B cell (primary cell): ENCODE measurements at regions not wholly inside any gene's neighbourhood (a gene's known extent, or its start where the extent isn't known, plus 50 kb on each side); places are given as distances from the start of the nearest gene placed in this dataset.

Experiments
- ATAC-seq: fragments of 200-7000 bp; cut with Tn5 transposase; one replicate; pipeline ENCODE4 v1.10.0; 2021; ENCODE audit warnings: low read depth, mild to moderate bottlenecking, moderate number of reproducible peaks, moderate library complexity
- CTCF ChIA-PET: fragments of 350-600 bp; sonication (Branson Sonifier 250); formaldehyde crosslinking; loops from one replicate; lab custom pipeline; 2021; ENCODE audit warnings: antibody characterized with exemption, inconsistent platforms; lab: Charles Lee
- POLR2A ChIA-PET: fragments of 350-600 bp; sonication (Branson Sonifier 250); formaldehyde crosslinking; loops from one replicate; lab custom pipeline; 2021; ENCODE audit warnings: antibody characterized with exemption; lab: Charles Lee
- DNase-seq: peaks from one replicate; pipeline ENCODE4 v3.0.0; 2013
- H2AFZ ChIP-seq: 2 replicates; pipeline ENCODE4 v1.6.1; 2012; ENCODE audit warnings: mild to moderate bottlenecking, low read depth, low read length; ENCODE audit not compliant: insufficient read depth, poor library complexity, severe bottlenecking
- H3K27ac ChIP-seq, 2 donors: 1 replicate in 1 of 2; 2 replicates in 1 of 2; pipeline ENCODE4 v1.5.1; 2012 to 2013; ENCODE audit warnings: low read length in 2 of 2, mild to moderate bottlenecking in 2 of 2, moderate library complexity in 1 of 2
- H3K27me3 ChIP-seq, 4 experiments: fragments of 200-600 bp in 1 of 4; sonication (generic) in 1 of 4; replicated peaks in 1 of 4; 1 replicate in 2 of 4; 2 replicates in 2 of 4; pipeline versions ENCODE4 v1.6.1 to v1.7.0; 2013 to 2016; ENCODE audit warnings: low read length in 3 of 4, mild to moderate bottlenecking in 2 of 4, mixed read lengths in 1 of 4, moderate library complexity in 1 of 4; ENCODE audit not compliant: insufficient read depth in 4 of 4, control insufficient read depth in 3 of 4; ENCODE audit errors: control extremely low read depth in 1 of 4
- H3K36me3 ChIP-seq, 2 experiments: replicated peaks in 1 of 2; 1 replicate in 1 of 2; 2 replicates in 1 of 2; pipeline versions ENCODE4 v1.6.1 to v1.7.1; 2013; ENCODE audit warnings: low read length in 1 of 2; ENCODE audit not compliant: insufficient read depth in 2 of 2, control insufficient read depth in 1 of 2; ENCODE audit errors: control extremely low read depth in 1 of 2, extremely low read depth in 1 of 2
- H3K4me1 ChIP-seq, 2 donors: fragments of 200-600 bp in 1 of 2; sonication (generic) in 1 of 2; 1 replicate in 1 of 2; 2 replicates in 1 of 2; pipeline versions ENCODE4 v1.5.1 to v1.6.1; 2013 to 2017; ENCODE audit warnings: low read length in 2 of 2; ENCODE audit not compliant: control insufficient read depth in 2 of 2, insufficient read depth in 2 of 2
- H3K4me2 ChIP-seq: replicated peaks from 2 replicates; pipeline ENCODE3; 2012; ENCODE audit warnings: mild to moderate bottlenecking, low read depth, low read length; ENCODE audit not compliant: poor library complexity, severe bottlenecking
- H3K4me3 ChIP-seq, 5 experiments: fragments of 200-600 bp in 1 of 5; sonication (generic) in 1 of 5; 1 replicate in 3 of 5; 2 replicates in 2 of 5; pipeline versions ENCODE4 v1.5.1 to v1.7.0; 2011 to 2016; ENCODE audit warnings: low read length in 4 of 5, mild to moderate bottlenecking in 4 of 5, low read depth in 2 of 5, control low read depth in 1 of 5, moderate library complexity in 1 of 5; ENCODE audit not compliant: insufficient read depth in 1 of 5; ENCODE audit errors: control extremely low read depth in 1 of 5, extremely low read depth in 1 of 5
- H3K79me2 ChIP-seq: fragments of 200-600 bp; sonication (generic); one replicate; pipeline ENCODE4 v1.6.0; 2016; ENCODE audit warnings: low read length; ENCODE audit not compliant: control insufficient read depth, insufficient read depth
- H3K9ac ChIP-seq: fragments of 200-600 bp; sonication (generic); 2 replicates; pipeline ENCODE4 v1.6.1; 2017; ENCODE audit warnings: mild to moderate bottlenecking, low read length, moderate library complexity
- H3K9me3 ChIP-seq, 3 donors: one replicate each; pipeline versions ENCODE4 v1.6.1 to v1.7.1; 2013; ENCODE audit warnings: low read length in 2 of 3; ENCODE audit not compliant: control insufficient read depth in 2 of 3, insufficient read depth in 1 of 3; ENCODE audit errors: control extremely low read depth in 1 of 3
- H4K20me1 ChIP-seq: 2 replicates; pipeline ENCODE4 v1.6.0; 2012; ENCODE audit warnings: mild to moderate bottlenecking, low read length; ENCODE audit not compliant: insufficient read depth, control insufficient read depth, poor library complexity, severe bottlenecking
- H3K27ac Mint-ChIP-seq: one replicate; pipeline ENCODE4 v1.8.0; 2021; ENCODE audit warnings: mixed read lengths
- H3K27me3 Mint-ChIP-seq: one replicate; pipeline ENCODE4 v1.8.0; 2021; ENCODE audit warnings: mixed read lengths
- H3K4me1 Mint-ChIP-seq: one replicate; pipeline ENCODE4 v1.8.0; 2021; ENCODE audit warnings: mixed read lengths
- H3K4me3 Mint-ChIP-seq: one replicate; pipeline ENCODE4 v1.8.0; 2021; ENCODE audit warnings: mixed read lengths
- H3K9me3 Mint-ChIP-seq: one replicate; pipeline ENCODE4 v1.8.0; 2022; ENCODE audit warnings: mixed read lengths; ENCODE audit not compliant: insufficient read depth
- CTCF ChIP-seq: fragments of 200-600 bp; IDR thresholded peaks from one replicate; pipeline ENCODE4 v1.8.0; 2022; ENCODE audit warnings: antibody characterized with exemption, mild to moderate bottlenecking
- EZH2 ChIP-seq: IDR thresholded peaks from 2 replicates; pipeline ENCODE4 v1.6.1; 2012; ENCODE audit warnings: borderline replicate concordance, low read depth, mild to moderate bottlenecking, moderate library complexity, low read length; ENCODE audit not compliant: insufficient read depth, poor library complexity, severe bottlenecking
- WGBS: methylation state at CpG from one replicate; pipeline ENCODE4 v1.1.5; 2013; ENCODE audit warnings: missing lambda C conversion rate; ENCODE audit not compliant: insufficient coverage; 5-methylcytosine and 5-hydroxymethylcytosine counted together
- intact Hi-C: fragments of 100-400 bp; cut with micrococcal nuclease; formaldehyde crosslinking; loops from one replicate; pipeline ENCODE4 v1.10.0; 2022

- no peaks in the 10 kb centered on the region for H3K27me3 Mint-ChIP-seq
- no peak overlapping the region for H3K27ac Mint-ChIP-seq
- POLR2A ChIA-PET: no interaction called here
Observed at GRCh38 chrX:51825436-51825835, 68.0 kb upstream of the MAGED1 start.

GRCh38 chrX:51834076-51834475, 59.3 kb upstream of the MAGED1 start:
- H3K4me3 ChIP-seq: no peak overlapping the region
- H3K4me1 ChIP-seq: no peaks in the 10 kb centered on the region
- no peak overlapping the region for H3K27ac Mint-ChIP-seq
- H3K27me3 ChIP-seq: no peaks in the 10 kb centered on the region
- ATAC-seq: no peak
- no peak for DNase-seq
- H3K9ac ChIP-seq: no peak overlapping the region
- WGBS: no CpG with 5 or more reads among the region's 1 CpG
- TF ChIP-seq EZH2: no peak
- TF ChIP-seq CTCF: no peak
- H3K9me3 Mint-ChIP-seq: no peaks in the 10 kb centered on the region
- CTCF ChIA-PET: no interaction called here
- POLR2A ChIA-PET: no interaction called here
- no peaks in the 10 kb centered on the region for H3K27me3 Mint-ChIP-seq
- no peaks in the 10 kb centered on the region for H4K20me1 ChIP-seq
- no peak overlapping the region for H3K27ac ChIP-seq
- no peaks in the 10 kb centered on the region for H3K4me1 Mint-ChIP-seq
- no peak overlapping the region for H2AFZ ChIP-seq
- intact Hi-C loops: no loop called here
- no peak overlapping the region for H3K4me2 ChIP-seq
- H3K79me2 ChIP-seq: peaks cover under 1% of the 10 kb centered on the region
- H3K4me3 Mint-ChIP-seq: no peak overlapping the region
- no peaks in the 10 kb centered on the region for H3K9me3 ChIP-seq
- peaks cover 0 to 1% of the 10 kb centered on the region in 2 experiments for H3K36me3 ChIP-seq

More at GRCh38 chrX:51825436-51825835, 68.0 kb upstream of the MAGED1 start:
- Histone ChIP-seq H3K4me2 (no peak overlapping the region), H3K36me3 (no peaks in the 10 kb centered on the region), H3K27ac (no peak overlapping the region), H4K20me1 (no peaks in the 10 kb centered on the region), H3K9ac (no peak overlapping the region), H3K4me3 (no peak overlapping the region), H3K79me2 (peaks cover 30% of the 10 kb centered on the region), H2AFZ (no peak overlapping the region), H3K4me1 (peaks cover 0 to 15% of the 10 kb centered on the region in 2 donors), H3K9me3 (no peaks in the 10 kb centered on the region), H3K27me3 (no peaks in the 10 kb centered on the region)
- DNase-seq (no peak), ATAC-seq (no peak)
- TF ChIP-seq CTCF: no peak
- no peak for TF ChIP-seq EZH2
- CTCF ChIA-PET: no interaction called here
- Mint-ChIP-seq H3K9me3 (no peaks in the 10 kb centered on the region), H3K4me3 (no peak overlapping the region), H3K4me1 (peaks cover 34% of the 10 kb centered on the region)
- WGBS: no CpG with 5 or more reads among the region's 3 CpGs
- intact Hi-C loops: no loop called here
